T-helper 2 cell treated with Interferon-gamma antibody and Interleukin-4, amounts not matched to agents 100 ng/mL and 5 ng/mL, for 36 hours (primary cell): ENCODE measurements at regions not wholly inside any gene's neighbourhood (a gene's known extent, or its start where the extent isn't known, plus 50 kb on each side); places are given as distances from the start of the nearest gene placed in this dataset.
"Not testable (repeated sequence)": the region's sequence is repeated elsewhere in the genome, so short reads cannot be mapped to it uniquely, and the experiment has no call there.

Experiments
- intact Hi-C: fragments of 100-400 bp; cut with micrococcal nuclease; formaldehyde crosslinking; loops from one replicate; pipeline ENCODE4 v1.15.1; 2023

DNA sequence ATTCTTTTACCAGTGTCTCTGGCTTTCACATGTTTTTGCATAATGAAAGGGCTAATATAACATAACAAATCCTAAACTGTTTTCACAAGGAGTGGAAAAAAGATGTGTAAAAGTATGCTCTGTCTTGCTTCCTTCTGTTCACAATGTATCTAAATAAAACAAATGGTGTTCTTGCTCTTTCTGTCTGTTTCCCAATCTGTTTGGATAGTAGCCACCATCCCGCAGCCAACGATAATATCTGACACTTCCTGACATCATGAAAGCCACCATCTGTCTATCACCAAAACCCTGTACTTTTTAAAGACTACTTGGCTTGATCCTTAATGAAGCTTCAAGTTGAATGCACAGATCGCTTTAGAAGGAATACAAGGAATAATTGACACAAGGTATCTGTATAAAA is 246.2 kb downstream of the ETV1 start:
- intact Hi-C loops, result no loop called here

- intact Hi-C loops, result no loop called here
Observed at GRCh38 chr7:13745530-13745929, 243.9 kb downstream of the ETV1 start.

DNA sequence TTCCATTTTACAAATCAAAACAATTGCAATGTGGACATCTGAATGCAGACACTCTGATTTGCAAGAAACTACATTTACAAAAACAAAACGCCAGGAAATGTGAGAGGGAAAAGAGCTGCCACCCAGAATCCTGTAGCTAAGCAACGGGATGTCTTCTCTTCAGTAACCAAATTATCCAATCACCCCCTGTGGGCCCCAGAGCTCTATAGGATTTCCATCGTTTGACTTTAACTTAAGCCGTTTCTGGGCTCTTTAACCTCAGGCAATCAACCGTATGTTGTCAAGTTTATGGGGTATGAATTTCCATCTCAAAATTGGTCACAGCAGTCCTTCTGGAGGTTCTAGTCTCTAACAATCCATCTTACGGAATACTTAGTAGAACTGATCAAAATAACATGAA is 240.5 kb downstream of the ETV1 start:
- intact Hi-C loops, result no loop called here

- intact Hi-C loops, result no loop called here
Observed at GRCh38 chr7:13749636-13750035, 239.8 kb downstream of the ETV1 start.

DNA sequence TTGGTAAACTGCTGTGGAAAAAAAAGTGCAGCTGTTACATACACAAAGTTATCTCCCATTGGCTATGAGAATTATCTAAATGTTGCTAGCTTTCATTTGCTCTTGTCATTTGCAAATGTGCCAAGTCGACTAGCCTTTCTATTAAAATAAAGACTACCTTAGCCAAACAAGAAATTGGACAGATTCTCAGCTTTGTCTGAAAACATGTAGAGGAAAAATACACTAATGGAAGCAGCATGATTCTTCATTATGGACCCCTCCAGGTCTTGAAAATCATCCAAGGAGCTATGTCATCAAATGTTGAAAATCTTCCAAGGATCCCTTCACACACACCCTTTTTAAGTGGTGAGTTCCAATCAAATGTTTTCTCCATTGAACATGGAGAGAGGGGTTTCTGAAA is 237.7 kb downstream of the ETV1 start:
- intact Hi-C loops, result no loop called here

- intact Hi-C loops, result no loop called here
Observed at GRCh38 chr7:13757841-13758240, 231.6 kb downstream of the ETV1 start.

DNA sequence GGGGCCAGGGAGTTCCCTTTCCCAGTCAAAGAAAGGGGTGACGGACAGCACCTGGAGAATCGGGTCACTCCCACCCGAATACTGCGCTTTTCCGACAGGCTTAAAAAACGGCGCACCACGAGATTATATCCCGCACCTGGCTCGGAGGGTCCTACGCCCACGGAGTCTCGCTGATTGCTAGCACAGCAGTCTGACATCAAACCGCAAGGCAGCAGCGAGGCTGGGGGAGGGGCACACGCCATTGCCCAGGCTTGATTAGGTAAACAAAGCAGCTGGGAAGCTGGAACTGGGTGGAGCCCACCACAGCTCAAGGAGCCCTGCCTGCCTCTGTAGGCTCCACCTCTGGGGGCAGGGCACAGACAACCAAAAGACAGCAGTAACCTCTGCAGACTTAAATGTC is 223.6 kb downstream of the ETV1 start:
- intact Hi-C loops, result not testable (repeated sequence)

GRCh38 chr7:13770305-13770704 is 219.2 kb downstream of the ETV1 start:
- intact Hi-C loops, result no loop called here

DNA sequence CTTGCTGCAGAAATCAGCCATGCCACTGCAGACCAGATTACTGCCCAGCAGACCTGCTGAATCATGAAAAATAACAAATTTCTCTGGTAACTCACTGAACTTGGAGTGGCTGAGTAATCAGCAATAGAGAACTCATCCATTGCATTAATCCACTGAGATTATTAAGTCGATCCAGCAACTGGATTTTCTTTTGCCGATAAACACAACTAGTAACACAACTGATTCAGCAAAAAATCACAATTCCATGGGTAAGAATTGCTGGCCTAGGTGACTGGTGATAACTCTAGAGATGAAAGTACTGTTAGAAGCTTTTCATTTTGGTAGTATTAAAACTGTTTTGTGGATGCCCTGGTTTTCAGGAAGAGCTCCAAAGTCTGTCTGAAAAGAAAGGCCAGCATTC is 214.5 kb downstream of the ETV1 start:
- intact Hi-C loops, result no loop called here

- intact Hi-C loops, result no loop called here
Observed at GRCh38 chr7:13777242-13777641, 212.2 kb downstream of the ETV1 start.

GRCh38 chr7:13778967-13779366 is 210.5 kb downstream of the ETV1 start:
- intact Hi-C loops, result no loop called here

GRCh38 chr7:13790611-13791010 is 198.9 kb downstream of the ETV1 start:
- intact Hi-C loops, result no loop called here

DNA sequence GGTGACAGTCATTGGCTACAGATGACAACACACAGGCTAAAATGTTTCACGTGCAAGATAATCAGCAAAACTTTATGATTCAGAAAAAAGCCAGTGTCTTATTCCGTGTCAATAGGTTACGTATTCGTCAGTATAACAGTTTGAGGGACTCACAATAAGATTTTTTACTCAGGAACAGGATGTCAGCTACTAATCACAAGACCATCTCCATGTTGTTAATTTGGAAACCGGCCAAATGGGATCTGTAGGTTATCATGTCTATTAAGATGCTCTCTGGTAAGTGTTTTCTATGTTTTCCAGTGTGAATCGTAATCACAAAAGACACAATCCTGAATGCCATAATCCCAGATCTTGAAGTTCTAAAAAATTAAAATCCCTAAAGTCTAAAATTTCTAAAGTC is 197.3 kb downstream of the ETV1 start:
- intact Hi-C loops, result no loop called here

DNA sequence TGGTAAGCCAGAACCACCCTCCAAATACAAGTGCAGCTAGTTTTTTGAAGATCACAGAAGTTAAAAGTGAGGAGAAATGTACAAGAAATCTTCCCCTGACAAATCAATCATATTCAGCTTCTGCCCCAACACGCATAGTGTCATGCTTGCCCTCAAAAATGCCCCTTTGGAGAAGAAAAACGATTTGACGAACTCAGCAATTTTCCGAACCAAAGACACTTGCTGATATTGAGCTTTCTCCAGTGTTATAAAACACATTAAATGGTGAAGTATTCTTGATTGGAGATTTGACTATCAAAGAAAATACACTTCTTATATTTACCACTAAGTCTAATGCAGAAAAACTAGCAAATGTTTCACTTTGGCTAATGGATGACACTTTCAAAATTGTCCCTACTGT is 195.5 kb downstream of the ETV1 start:
- intact Hi-C loops, result no loop called here

- intact Hi-C loops, result no loop called here
Observed at GRCh38 chr7:13794581-13794980, 194.9 kb downstream of the ETV1 start.

GRCh38 chr7:13797545-13797944 is 191.9 kb downstream of the ETV1 start:
- intact Hi-C loops, result no loop called here

GRCh38 chr7:13800694-13801448 is 188.6 kb downstream of the ETV1 start:
- intact Hi-C loops, result no loop called here

- intact Hi-C loops, result no loop called here
Observed at GRCh38 chr7:13801669-13802068, 187.8 kb downstream of the ETV1 start.

DNA sequence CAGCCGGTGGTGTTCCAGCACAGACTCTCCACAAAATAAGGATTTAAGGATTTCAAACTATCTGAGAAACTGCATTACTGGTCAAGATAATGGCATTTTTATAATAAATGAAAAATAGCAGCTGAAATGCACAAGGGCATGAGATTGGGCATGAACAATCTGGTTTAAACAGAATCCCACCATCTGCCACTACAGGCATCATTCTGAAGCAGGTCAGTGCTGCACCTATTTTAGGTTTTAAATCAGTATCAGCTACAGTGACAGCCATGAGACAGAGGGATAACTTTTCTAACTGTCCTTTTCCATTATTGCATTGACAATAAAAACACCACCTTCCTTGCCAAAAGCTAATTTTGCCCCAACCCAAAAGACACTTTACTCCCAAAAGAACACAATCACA is 186.8 kb downstream of the ETV1 start:
- intact Hi-C loops, result no loop called here

GRCh38 chr7:13803134-13803533 is 186.3 kb downstream of the ETV1 start:
- intact Hi-C loops, result no loop called here

GRCh38 chr7:13806089-13806867 is 183.2 kb downstream of the ETV1 start:
- intact Hi-C loops, result not testable (repeated sequence)

GRCh38 chr7:13817230-13817629 is 172.2 kb downstream of the ETV1 start:
- intact Hi-C loops, result not testable (repeated sequence)
